ENCODE measurements at regions not wholly inside any gene's neighbourhood (a gene's known extent, or its start where the extent isn't known, plus 50 kb on each side); places are given as distances from the start of the nearest gene placed in this dataset.

- Mint-ChIP-seq H3K27ac (ENCODE audit: unreplicated experiment) (no peak overlapping the region), H3K27me3 (ENCODE audit: unreplicated experiment) (no peaks in the 10 kb centered on the region), H3K36me3 (ENCODE audit: insufficient read depth, unreplicated experiment) (no peaks in the 10 kb centered on the region), H3K4me1 (ENCODE audit: low read depth, unreplicated experiment) (no peaks in the 10 kb centered on the region), H3K4me3 (ENCODE audit: low read depth, unreplicated experiment) (no peak overlapping the region), H3K9me3 (ENCODE audit: low read depth, unreplicated experiment) (peaks cover 3% of the 10 kb centered on the region)
- BruUV-seq (replicated peaks), result no TSS peak
- CTCF ChIA-PET, result no interaction called here
- no peak for DNase-seq
- TF ChIP-seq CTCF (IDR thresholded peaks at IDR 0.05; ENCODE audit: unreplicated experiment), result no peak
- intact Hi-C loops (cut with micrococcal nuclease; ENCODE audit: unreplicated experiment), result no loop called here
Observed at GRCh38 chr6:164200071-164200470, 785.6 kb downstream of the QKI start.

- CTCF ChIA-PET, result no interaction called here
- no TSS peak for BruUV-seq (replicated peaks)
- intact Hi-C loops (cut with micrococcal nuclease; ENCODE audit: unreplicated experiment), result no loop called here
- TF ChIP-seq CTCF (IDR thresholded peaks at IDR 0.05; ENCODE audit: unreplicated experiment), result no peak
- DNase-seq, result no peak
- Mint-ChIP-seq H3K9me3 (ENCODE audit: low read depth, unreplicated experiment) (no peaks in the 10 kb centered on the region), H3K4me1 (ENCODE audit: low read depth, unreplicated experiment) (no peaks in the 10 kb centered on the region), H3K27ac (ENCODE audit: unreplicated experiment) (no peak overlapping the region), H3K27me3 (ENCODE audit: unreplicated experiment) (no peaks in the 10 kb centered on the region), H3K36me3 (ENCODE audit: insufficient read depth, unreplicated experiment) (no peaks in the 10 kb centered on the region), H3K4me3 (ENCODE audit: low read depth, unreplicated experiment) (no peak overlapping the region)
Observed at GRCh38 chr6:164195942-164196281, 781.4 kb downstream of the QKI start.

GRCh38 chr6:164195278-164195941, 780.9 kb downstream of the QKI start:
- BruUV-seq (replicated peaks), result no TSS peak

GRCh38 chr6:164188861-164189260, 774.3 kb downstream of the QKI start:
- CTCF ChIA-PET, result no interaction called here
- H3K4me1 Mint-ChIP-seq (ENCODE audit: low read depth, unreplicated experiment), result no peaks in the 10 kb centered on the region
- H3K36me3 Mint-ChIP-seq (ENCODE audit: insufficient read depth, unreplicated experiment), result no peaks in the 10 kb centered on the region
- H3K4me3 Mint-ChIP-seq (ENCODE audit: low read depth, unreplicated experiment), result no peak overlapping the region
- H3K27me3 Mint-ChIP-seq (ENCODE audit: unreplicated experiment), result no peaks in the 10 kb centered on the region
- no peaks in the 10 kb centered on the region for H3K9me3 Mint-ChIP-seq (ENCODE audit: low read depth, unreplicated experiment)
- intact Hi-C loops (cut with micrococcal nuclease; ENCODE audit: unreplicated experiment), result no loop called here
- no peak for DNase-seq
- BruUV-seq (replicated peaks), result no TSS peak
- TF ChIP-seq CTCF (IDR thresholded peaks at IDR 0.05; ENCODE audit: unreplicated experiment), result no peak
- H3K27ac Mint-ChIP-seq (ENCODE audit: unreplicated experiment), result no peak overlapping the region

More at GRCh38 chr6:164195278-164195941, 780.9 kb downstream of the QKI start:
- no peaks in the 10 kb centered on the region for H3K9me3 Mint-ChIP-seq (ENCODE audit: low read depth, unreplicated experiment)
- no peaks in the 10 kb centered on the region for H3K4me1 Mint-ChIP-seq (ENCODE audit: low read depth, unreplicated experiment)
- no peak for TF ChIP-seq CTCF (IDR thresholded peaks at IDR 0.05; ENCODE audit: unreplicated experiment)
- DNase-seq, result no peak
- no peaks in the 10 kb centered on the region for H3K27me3 Mint-ChIP-seq (ENCODE audit: unreplicated experiment)
- no peaks in the 10 kb centered on the region for H3K36me3 Mint-ChIP-seq (ENCODE audit: insufficient read depth, unreplicated experiment)
- H3K4me3 Mint-ChIP-seq (ENCODE audit: low read depth, unreplicated experiment), result no peak overlapping the region
- no peak overlapping the region for H3K27ac Mint-ChIP-seq (ENCODE audit: unreplicated experiment)
- intact Hi-C loops (cut with micrococcal nuclease; ENCODE audit: unreplicated experiment), result no loop called here
- CTCF ChIA-PET, result no interaction called here
